Activated naive CD8-positive, alpha-beta T cell treated with anti-CD3 and anti-CD28 coated beads, Interleukin-2, amount 10 ng/mL, durations not matched to agents 7 days and 5 days (primary cell): ENCODE measurements at regions not wholly inside any gene's neighbourhood (a gene's known extent, or its start where the extent isn't known, plus 50 kb on each side); places are given as distances from the start of the nearest gene placed in this dataset.
"Not testable (repeated sequence)": the region's sequence is repeated elsewhere in the genome, so short reads cannot be mapped to it uniquely, and the experiment has no call there.

ENCODE experiments used
- ATAC-seq: fragments of 150-1000 bp; cut with Tn5 transposase; one replicate; pipeline ENCODE4 v1.10.0; 2021; ENCODE audit warnings: low read depth, moderate library complexity
- POLR2A ChIA-PET: fragments of 350-600 bp; sonication (Branson Sonifier 250); formaldehyde crosslinking; loops from one replicate; lab custom pipeline; 2021; ENCODE audit warnings: antibody characterized with exemption; lab: Charles Lee
- DNase-seq: peaks from one replicate; pipeline ENCODE4 v3.0.0; 2021
- H3K27ac Mint-ChIP-seq: one replicate; pipeline ENCODE4 v1.8.0; 2022; ENCODE audit warnings: mild to moderate bottlenecking, mixed read lengths
- H3K27me3 Mint-ChIP-seq: one replicate; pipeline ENCODE4 v1.8.0; 2022; ENCODE audit warnings: mild to moderate bottlenecking, moderate library complexity, mixed read lengths
- H3K36me3 Mint-ChIP-seq: one replicate; pipeline ENCODE4 v1.8.0; 2021; ENCODE audit warnings: mild to moderate bottlenecking, mixed read lengths
- H3K4me1 Mint-ChIP-seq: one replicate; pipeline ENCODE4 v1.8.0; 2021; ENCODE audit warnings: mixed read lengths
- H3K4me3 Mint-ChIP-seq: one replicate; pipeline ENCODE4 v1.8.0; 2022; ENCODE audit warnings: mild to moderate bottlenecking, moderate library complexity, mixed read lengths
- H3K9me3 Mint-ChIP-seq: one replicate; pipeline ENCODE4 v1.8.0; 2021; ENCODE audit warnings: mixed read lengths

DNA sequence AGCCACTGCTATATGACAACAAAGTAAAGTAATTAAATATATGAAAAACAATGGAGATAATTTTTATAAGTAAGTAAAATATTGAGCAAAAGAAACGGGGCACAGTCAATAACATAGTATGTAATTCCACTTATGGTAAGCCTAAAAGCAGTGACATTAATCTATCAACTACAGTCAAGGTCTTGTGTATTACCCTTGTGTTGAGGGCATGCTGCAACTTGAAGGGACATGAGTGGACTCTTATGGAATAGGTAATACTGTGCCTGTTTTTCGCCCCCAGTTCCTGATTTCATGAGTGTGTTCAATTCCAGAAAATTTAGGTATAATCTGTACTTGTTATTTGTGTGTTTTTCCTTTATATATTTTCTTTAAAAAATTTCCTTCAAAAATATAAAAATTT is 201.3 kb upstream of the SLITRK6 start:
- Mint-ChIP-seq H3K4me3 (no peak overlapping the region), H3K36me3 (no peaks in the 10 kb centered on the region), H3K27me3 (no peaks in the 10 kb centered on the region), H3K27ac (no peak overlapping the region), H3K9me3 (no peaks in the 10 kb centered on the region), H3K4me1 (no peaks in the 10 kb centered on the region)
- ATAC-seq: no peak
- POLR2A ChIA-PET: no interaction called here
- no peak for DNase-seq

DNA sequence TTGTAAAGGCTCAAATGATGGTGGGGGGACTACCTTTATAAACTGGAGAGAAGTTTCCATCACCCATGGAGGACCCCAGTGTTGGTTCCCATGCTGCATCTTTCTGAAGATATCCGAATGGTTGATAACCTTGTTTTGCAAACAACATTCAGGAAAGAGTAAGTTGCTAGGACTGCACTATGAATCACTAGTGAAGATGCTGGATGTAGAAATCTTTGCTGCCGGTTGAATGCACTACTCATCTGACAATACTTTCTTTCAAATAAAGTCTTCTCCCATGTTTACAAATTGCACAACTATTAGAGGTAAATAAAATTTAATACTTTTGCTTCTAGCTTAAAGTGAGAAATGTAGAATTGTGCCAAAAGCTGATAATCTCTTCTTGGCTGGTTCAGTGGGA is 198.4 kb upstream of the SLITRK6 start:
- H3K4me1 Mint-ChIP-seq: no peaks in the 10 kb centered on the region
- H3K27ac Mint-ChIP-seq: no peak overlapping the region
- H3K27me3 Mint-ChIP-seq: no peaks in the 10 kb centered on the region
- H3K36me3 Mint-ChIP-seq: no peaks in the 10 kb centered on the region
- DNase-seq: no peak
- no peaks in the 10 kb centered on the region for H3K9me3 Mint-ChIP-seq
- ATAC-seq: no peak
- POLR2A ChIA-PET: no interaction called here
- H3K4me3 Mint-ChIP-seq: no peak overlapping the region

DNA sequence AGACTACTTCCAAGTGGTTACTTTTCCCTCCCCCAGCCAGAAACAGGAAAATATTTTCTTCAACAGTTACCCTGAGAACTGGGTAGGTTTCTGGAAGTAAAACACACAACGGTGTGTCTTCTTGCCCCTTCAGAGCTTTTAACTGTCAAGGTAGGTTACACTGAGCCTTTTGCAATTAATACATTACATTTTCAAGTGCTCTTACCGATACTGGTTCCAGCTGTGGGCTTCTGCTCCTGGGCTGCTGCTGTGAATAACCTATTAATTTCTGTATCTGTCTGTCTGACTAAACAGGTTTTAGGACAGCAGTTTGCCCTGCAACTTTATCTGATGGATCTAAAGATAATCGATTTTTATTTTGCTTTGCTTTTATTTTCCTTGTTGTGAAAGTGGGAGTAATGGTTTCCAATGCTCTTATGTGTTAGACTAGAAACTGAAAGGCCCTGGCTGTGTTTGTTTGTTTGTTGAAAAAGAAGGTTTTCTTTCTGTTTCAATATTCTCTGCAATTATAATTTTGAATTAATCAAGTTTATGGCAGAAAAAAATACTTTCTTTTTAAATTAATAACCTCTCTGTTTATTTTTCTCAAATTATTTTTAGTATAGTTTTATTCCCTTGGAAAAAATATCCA is 196.7 kb upstream of the SLITRK6 start:
- ATAC-seq: no peak
- H3K36me3 Mint-ChIP-seq: no peaks in the 10 kb centered on the region
- POLR2A ChIA-PET: no interaction called here
- H3K27ac Mint-ChIP-seq: no peak overlapping the region
- no peak overlapping the region for H3K4me3 Mint-ChIP-seq
- no peaks in the 10 kb centered on the region for H3K4me1 Mint-ChIP-seq
- no peaks in the 10 kb centered on the region for H3K9me3 Mint-ChIP-seq
- no peaks in the 10 kb centered on the region for H3K27me3 Mint-ChIP-seq
- no peak for DNase-seq

DNA sequence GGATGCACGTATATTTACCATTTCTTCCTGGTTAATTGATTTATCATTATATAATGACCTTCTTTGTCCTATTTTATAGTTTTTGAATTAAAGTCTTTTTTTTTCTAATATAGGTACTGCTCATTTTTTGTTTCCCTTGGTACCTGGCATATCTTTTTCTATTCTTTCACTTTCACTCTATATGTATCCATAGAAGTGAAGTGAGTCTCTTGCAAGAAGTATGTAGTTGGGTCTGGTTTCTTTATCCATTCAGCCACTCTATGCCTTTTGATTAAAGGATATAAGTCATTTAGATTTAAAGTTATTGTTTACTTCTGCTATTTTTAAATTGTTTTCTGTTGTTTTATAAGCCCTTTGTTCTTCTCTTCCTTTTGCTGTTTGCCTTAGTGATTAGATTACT is 194.3 kb upstream of the SLITRK6 start:
- H3K27ac Mint-ChIP-seq: no peak overlapping the region
- no peak for DNase-seq
- H3K4me1 Mint-ChIP-seq: no peaks in the 10 kb centered on the region
- POLR2A ChIA-PET: no interaction called here
- H3K9me3 Mint-ChIP-seq: peaks cover 3% of the 10 kb centered on the region
- H3K27me3 Mint-ChIP-seq: no peaks in the 10 kb centered on the region
- ATAC-seq: no peak
- H3K36me3 Mint-ChIP-seq: no peaks in the 10 kb centered on the region
- no peak overlapping the region for H3K4me3 Mint-ChIP-seq

GRCh38 chr13:85990397-85990796 is 191.2 kb upstream of the SLITRK6 start:
- Mint-ChIP-seq H3K9me3 (peaks cover 3% of the 10 kb centered on the region), H3K4me3 (no peak overlapping the region), H3K27me3 (no peaks in the 10 kb centered on the region), H3K36me3 (no peaks in the 10 kb centered on the region), H3K27ac (no peak overlapping the region), H3K4me1 (no peaks in the 10 kb centered on the region)
- POLR2A ChIA-PET: no interaction called here
- ATAC-seq: no peak
- no peak for DNase-seq

GRCh38 chr13:85985797-85986196 is 186.6 kb upstream of the SLITRK6 start:
- Mint-ChIP-seq H3K27ac (no peak overlapping the region), H3K27me3 (no peaks in the 10 kb centered on the region), H3K4me3 (no peak overlapping the region), H3K9me3 (peaks cover 4% of the 10 kb centered on the region), H3K36me3 (no peaks in the 10 kb centered on the region), H3K4me1 (no peaks in the 10 kb centered on the region)
- ATAC-seq (no peak), DNase-seq (no peak)
- POLR2A ChIA-PET: no interaction called here

- Mint-ChIP-seq H3K27ac (no peak overlapping the region), H3K4me1 (no peaks in the 10 kb centered on the region), H3K27me3 (no peaks in the 10 kb centered on the region), H3K9me3 (peaks cover 5% of the 10 kb centered on the region), H3K4me3 (no peak overlapping the region), H3K36me3 (no peaks in the 10 kb centered on the region)
- no peak for DNase-seq
- POLR2A ChIA-PET: no interaction called here
- ATAC-seq: no peak
Observed at GRCh38 chr13:85982102-85982501, 182.9 kb upstream of the SLITRK6 start.

DNA sequence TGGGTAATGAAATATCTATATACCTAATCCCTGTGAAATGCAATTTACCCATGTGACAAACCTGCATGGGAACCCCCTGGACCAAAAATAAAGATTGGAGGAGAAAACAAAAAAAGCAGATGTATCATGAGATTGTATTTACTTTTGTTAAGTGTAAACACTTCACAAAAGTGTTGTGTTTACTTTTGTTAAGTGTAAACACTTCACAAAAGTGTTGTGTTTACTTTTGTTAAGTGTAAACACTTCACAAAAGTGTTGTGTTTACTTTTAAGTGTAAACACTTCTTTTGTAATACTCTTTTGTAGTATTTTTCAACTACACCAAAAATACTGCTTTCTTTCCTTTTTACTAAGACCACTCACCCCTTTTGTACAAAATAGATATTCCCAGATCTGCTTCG is 181.2 kb upstream of the SLITRK6 start:
- H3K4me1 Mint-ChIP-seq, H3K4me3 Mint-ChIP-seq, DNase-seq, ATAC-seq, H3K36me3 Mint-ChIP-seq, POLR2A ChIA-PET, H3K9me3 Mint-ChIP-seq, H3K27ac Mint-ChIP-seq, H3K27me3 Mint-ChIP-seq: not testable (repeated sequence)

DNA sequence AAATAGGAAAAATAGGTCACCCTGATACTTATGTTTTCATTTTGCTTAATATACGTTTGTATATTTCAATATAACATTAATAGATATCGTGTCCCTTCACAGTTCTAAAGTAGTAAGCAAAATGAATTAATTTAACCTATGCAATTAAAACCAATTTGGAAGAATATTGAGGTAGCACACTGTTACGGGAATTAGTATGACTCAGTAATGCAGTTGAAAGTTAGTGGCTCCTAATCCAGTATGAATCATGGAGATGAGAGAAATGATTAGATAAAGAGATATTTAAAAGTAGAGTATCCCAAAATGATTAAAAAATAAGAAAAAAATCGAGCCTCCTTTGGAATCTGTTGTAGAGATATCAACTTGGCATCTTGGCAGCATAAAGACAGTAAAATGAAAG is 177.0 kb upstream of the SLITRK6 start:
- ATAC-seq (no peak), DNase-seq (no peak)
- POLR2A ChIA-PET: no interaction called here
- Mint-ChIP-seq H3K27ac (no peak overlapping the region), H3K4me3 (no peak overlapping the region), H3K4me1 (no peaks in the 10 kb centered on the region), H3K9me3 (peaks cover 4% of the 10 kb centered on the region), H3K27me3 (no peaks in the 10 kb centered on the region), H3K36me3 (no peaks in the 10 kb centered on the region)

- Mint-ChIP-seq H3K9me3 (peaks cover 4% of the 10 kb centered on the region), H3K4me3 (no peak overlapping the region), H3K27me3 (no peaks in the 10 kb centered on the region), H3K4me1 (no peaks in the 10 kb centered on the region), H3K36me3 (no peaks in the 10 kb centered on the region), H3K27ac (no peak overlapping the region)
- no peak for DNase-seq
- POLR2A ChIA-PET: no interaction called here
- no peak for ATAC-seq
Observed at GRCh38 chr13:85974608-85975366, 175.6 kb upstream of the SLITRK6 start.

GRCh38 chr13:85970727-85971126 is 171.5 kb upstream of the SLITRK6 start:
- Mint-ChIP-seq H3K27me3 (no peaks in the 10 kb centered on the region), H3K27ac (no peak overlapping the region), H3K36me3 (no peaks in the 10 kb centered on the region), H3K4me1 (no peaks in the 10 kb centered on the region), H3K9me3 (no peaks in the 10 kb centered on the region), H3K4me3 (no peak overlapping the region)
- no peak for DNase-seq
- no peak for ATAC-seq
- POLR2A ChIA-PET: no interaction called here

DNA sequence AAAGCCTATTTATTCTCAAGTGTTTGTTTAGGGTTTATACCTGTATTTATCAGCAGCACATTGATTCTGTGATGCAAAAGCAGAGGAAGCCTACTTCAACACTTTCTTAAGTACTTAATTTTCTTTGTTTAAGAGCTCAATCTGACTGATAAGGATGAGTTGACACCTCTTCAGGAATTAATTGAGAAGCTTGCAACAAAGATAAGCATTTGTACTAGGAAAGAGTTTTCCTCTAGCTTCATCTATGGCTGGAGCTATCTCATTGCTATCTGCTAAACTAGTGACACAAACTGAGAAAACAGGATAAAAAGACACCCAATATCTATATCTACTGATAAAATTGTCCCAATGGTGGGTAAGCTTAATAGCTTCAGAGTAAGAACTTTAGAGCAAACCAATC is 170.1 kb upstream of the SLITRK6 start:
- H3K27me3 Mint-ChIP-seq: no peaks in the 10 kb centered on the region
- no peaks in the 10 kb centered on the region for H3K9me3 Mint-ChIP-seq
- POLR2A ChIA-PET: no interaction called here
- no peaks in the 10 kb centered on the region for H3K4me1 Mint-ChIP-seq
- no peaks in the 10 kb centered on the region for H3K36me3 Mint-ChIP-seq
- DNase-seq (no peak), ATAC-seq (no peak)
- H3K27ac Mint-ChIP-seq: no peak overlapping the region
- no peak overlapping the region for H3K4me3 Mint-ChIP-seq

GRCh38 chr13:85935868-85936467 is 136.7 kb upstream of the SLITRK6 start:
- H3K4me1 Mint-ChIP-seq: no peaks in the 10 kb centered on the region
- H3K27ac Mint-ChIP-seq: no peak overlapping the region
- POLR2A ChIA-PET: no interaction called here
- ATAC-seq: no peak
- H3K9me3 Mint-ChIP-seq: peaks cover 7% of the 10 kb centered on the region
- no peaks in the 10 kb centered on the region for H3K36me3 Mint-ChIP-seq
- no peak overlapping the region for H3K4me3 Mint-ChIP-seq
- no peaks in the 10 kb centered on the region for H3K27me3 Mint-ChIP-seq
- DNase-seq: no peak

DNA sequence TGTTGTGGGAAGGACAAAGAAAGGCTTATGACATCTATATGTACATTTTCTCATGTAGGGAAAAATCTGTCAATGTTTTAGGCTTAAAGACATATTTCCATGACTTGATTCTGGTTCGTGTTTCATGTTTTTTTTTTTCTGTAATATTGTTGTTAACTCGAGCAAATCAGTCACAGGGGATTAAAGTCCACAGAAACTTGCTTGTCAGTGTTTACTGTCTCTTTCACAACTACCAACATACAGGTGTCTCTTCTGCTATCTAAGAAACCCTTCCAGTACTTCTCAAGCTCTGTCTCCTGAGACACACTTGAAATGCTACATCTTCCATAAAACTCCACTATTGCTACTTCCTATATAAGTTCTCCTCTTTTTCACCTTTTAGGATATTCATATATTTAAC is 130.9 kb upstream of the SLITRK6 start:
- no peak overlapping the region for H3K4me3 Mint-ChIP-seq
- DNase-seq: no peak
- no peak for ATAC-seq
- no peak overlapping the region for H3K27ac Mint-ChIP-seq
- H3K4me1 Mint-ChIP-seq: no peaks in the 10 kb centered on the region
- no peaks in the 10 kb centered on the region for H3K36me3 Mint-ChIP-seq
- POLR2A ChIA-PET: no interaction called here
- H3K9me3 Mint-ChIP-seq: peaks cover 5% of the 10 kb centered on the region
- H3K27me3 Mint-ChIP-seq: no peaks in the 10 kb centered on the region
